ENCODE measurements at regions not wholly inside any gene's neighbourhood (a gene's known extent, or its start where the extent isn't known, plus 50 kb on each side); places are given as distances from the start of the nearest gene placed in this dataset.

- Histone ChIP-seq H3K4me1 (ENCODE audit: control extremely low read depth in 1 of 4, control insufficient read depth in 4 of 4, insufficient read depth in 4 of 4, low read length in 3 of 4) (no peaks in the 10 kb centered on the region), H3K27ac (ENCODE audit: insufficient read depth in 1 of 2, low read depth in 1 of 2, low read length in 2 of 2, poor library complexity in 1 of 2, severe bottlenecking in 2 of 2) (no peak overlapping the region), H3K36me3 (ENCODE audit: control insufficient read depth in 4 of 4, insufficient read depth in 4 of 4, low read length in 3 of 4) (no peaks in the 10 kb centered on the region), H3K9me3 (ENCODE audit: control extremely low read depth in 1 of 5, control insufficient read depth in 4 of 5, insufficient read depth in 2 of 5, low read depth in 1 of 5, low read length in 4 of 5) (peaks cover 0 to 2% (median 0%) of the 10 kb centered on the region in 5 experiments), H3K27me3 (replicated peaks in 2 of 5; ENCODE audit: control insufficient read depth in 4 of 5, insufficient read depth in 5 of 5, low read length in 4 of 5) (peaks cover 0 to 3% (median 0%) of the 10 kb centered on the region in 5 experiments), H3K4me3 (ENCODE audit: control insufficient read depth in 1 of 7, extremely low read depth in 1 of 7, insufficient read depth in 4 of 7, low read depth in 2 of 7, low read length in 6 of 7) (no peak overlapping the region)
- CTCF ChIA-PET, result no interaction called here
- POLR2A ChIA-PET, result no interaction called here
- DNase-seq, result no peak
- 80% methylated on average over 3 of the region's 4 CpGs for WGBS (ENCODE audit: insufficient coverage)
Measured at GRCh38 chr2:19714926-19715325, 186.9 kb downstream of the TTC32 start.

- Histone ChIP-seq H3K27ac (ENCODE audit: insufficient read depth in 1 of 2, low read depth in 1 of 2, low read length in 2 of 2, poor library complexity in 1 of 2, severe bottlenecking in 2 of 2) (no peak overlapping the region), H3K4me3 (ENCODE audit: control insufficient read depth in 1 of 7, extremely low read depth in 1 of 7, insufficient read depth in 4 of 7, low read depth in 2 of 7, low read length in 6 of 7) (no peak overlapping the region), H3K36me3 (ENCODE audit: control insufficient read depth in 4 of 4, insufficient read depth in 4 of 4, low read length in 3 of 4) (no peaks in the 10 kb centered on the region), H3K4me1 (ENCODE audit: control extremely low read depth in 1 of 4, control insufficient read depth in 4 of 4, insufficient read depth in 4 of 4, low read length in 3 of 4) (no peaks in the 10 kb centered on the region), H3K9me3 (ENCODE audit: control extremely low read depth in 1 of 5, control insufficient read depth in 4 of 5, insufficient read depth in 2 of 5, low read depth in 1 of 5, low read length in 4 of 5) (peaks cover 0 to 2% (median 0%) of the 10 kb centered on the region in 5 experiments), H3K27me3 (replicated peaks in 2 of 5; ENCODE audit: control insufficient read depth in 4 of 5, insufficient read depth in 5 of 5, low read length in 4 of 5) (peaks cover 0 to 3% (median 0%) of the 10 kb centered on the region in 5 experiments)
- no peak for DNase-seq
- CTCF ChIA-PET, result no interaction called here
- WGBS (ENCODE audit: insufficient coverage), result 89% methylated on average over 1 of the region's 4 CpGs
- POLR2A ChIA-PET, result interaction anchor here (0.6 kb wide), 1 partner anchor 1483 kb away, joined by 3 read pairs; no protein-coding TSS in a partner anchor
Measured at GRCh38 chr2:19712850-19713249, 188.9 kb downstream of the TTC32 start.

- ChIA-PET POLR2A (interaction anchor here (0.6 kb wide), 1 partner anchor 1484 kb away, joined by 3 read pairs; no protein-coding TSS in a partner anchor), CTCF (no interaction called here)
- H3K27ac ChIP-seq (ENCODE audit: insufficient read depth in 1 of 2, low read depth in 1 of 2, low read length in 2 of 2, poor library complexity in 1 of 2, severe bottlenecking in 2 of 2), result no peak overlapping the region
- H3K4me1 ChIP-seq (ENCODE audit: control extremely low read depth in 1 of 4, control insufficient read depth in 4 of 4, insufficient read depth in 4 of 4, low read length in 3 of 4), result no peaks in the 10 kb centered on the region
- peaks cover 0 to 2% (median 0%) of the 10 kb centered on the region in 5 experiments for H3K9me3 ChIP-seq (ENCODE audit: control extremely low read depth in 1 of 5, control insufficient read depth in 4 of 5, insufficient read depth in 2 of 5, low read depth in 1 of 5, low read length in 4 of 5)
- peaks cover 0 to 4% (median 0%) of the 10 kb centered on the region in 5 experiments for H3K27me3 ChIP-seq (replicated peaks in 2 of 5; ENCODE audit: control insufficient read depth in 4 of 5, insufficient read depth in 5 of 5, low read length in 4 of 5)
- no peak overlapping the region for H3K4me3 ChIP-seq (ENCODE audit: control insufficient read depth in 1 of 7, extremely low read depth in 1 of 7, insufficient read depth in 4 of 7, low read depth in 2 of 7, low read length in 6 of 7)
- 84% methylated on average over 3 of the region's 5 CpGs for WGBS (ENCODE audit: insufficient coverage)
- no peaks in the 10 kb centered on the region for H3K36me3 ChIP-seq (ENCODE audit: control insufficient read depth in 4 of 4, insufficient read depth in 4 of 4, low read length in 3 of 4)
- peak in 2 of 3 donors; percentile 6 to 21 for DNase-seq
Measured at GRCh38 chr2:19711470-19712372, 190.1 kb downstream of the TTC32 start.

GRCh38 chr2:19710230-19710629 lies 191.6 kb downstream of the TTC32 start:
- no peak overlapping the region for H3K27ac ChIP-seq (ENCODE audit: insufficient read depth in 1 of 2, low read depth in 1 of 2, low read length in 2 of 2, poor library complexity in 1 of 2, severe bottlenecking in 2 of 2)
- no peak overlapping the region for H3K4me3 ChIP-seq (ENCODE audit: control insufficient read depth in 1 of 7, extremely low read depth in 1 of 7, insufficient read depth in 4 of 7, low read depth in 2 of 7, low read length in 6 of 7)
- peaks cover 0 to 3% (median 0%) of the 10 kb centered on the region in 5 experiments for H3K27me3 ChIP-seq (replicated peaks in 2 of 5; ENCODE audit: control insufficient read depth in 4 of 5, insufficient read depth in 5 of 5, low read length in 4 of 5)
- DNase-seq, result no peak
- 94% methylated on average over 2 of the region's 2 CpGs for WGBS (ENCODE audit: insufficient coverage)
- no peaks in the 10 kb centered on the region for H3K4me1 ChIP-seq (ENCODE audit: control extremely low read depth in 1 of 4, control insufficient read depth in 4 of 4, insufficient read depth in 4 of 4, low read length in 3 of 4)
- CTCF ChIA-PET, result no interaction called here
- H3K36me3 ChIP-seq (ENCODE audit: control insufficient read depth in 4 of 4, insufficient read depth in 4 of 4, low read length in 3 of 4), result no peaks in the 10 kb centered on the region
- H3K9me3 ChIP-seq (ENCODE audit: control extremely low read depth in 1 of 5, control insufficient read depth in 4 of 5, insufficient read depth in 2 of 5, low read depth in 1 of 5, low read length in 4 of 5), result peaks cover 0 to 2% (median 0%) of the 10 kb centered on the region in 5 experiments
- POLR2A ChIA-PET, result no interaction called here

GRCh38 chr2:19709553-19709952 lies 192.2 kb downstream of the TTC32 start:
- Histone ChIP-seq H3K4me1 (ENCODE audit: control extremely low read depth in 1 of 4, control insufficient read depth in 4 of 4, insufficient read depth in 4 of 4, low read length in 3 of 4) (no peaks in the 10 kb centered on the region), H3K36me3 (ENCODE audit: control insufficient read depth in 4 of 4, insufficient read depth in 4 of 4, low read length in 3 of 4) (no peaks in the 10 kb centered on the region), H3K4me3 (ENCODE audit: control insufficient read depth in 1 of 7, extremely low read depth in 1 of 7, insufficient read depth in 4 of 7, low read depth in 2 of 7, low read length in 6 of 7) (no peak overlapping the region), H3K27me3 (replicated peaks in 2 of 5; ENCODE audit: control insufficient read depth in 4 of 5, insufficient read depth in 5 of 5, low read length in 4 of 5) (peaks cover 0 to 3% (median 0%) of the 10 kb centered on the region in 5 experiments), H3K9me3 (ENCODE audit: control extremely low read depth in 1 of 5, control insufficient read depth in 4 of 5, insufficient read depth in 2 of 5, low read depth in 1 of 5, low read length in 4 of 5) (peaks cover 0 to 2% (median 0%) of the 10 kb centered on the region in 5 experiments), H3K27ac (ENCODE audit: insufficient read depth in 1 of 2, low read depth in 1 of 2, low read length in 2 of 2, poor library complexity in 1 of 2, severe bottlenecking in 2 of 2) (no peak overlapping the region)
- WGBS (ENCODE audit: insufficient coverage), result no CpG with 5 or more reads among the region's 2 CpGs
- ChIA-PET POLR2A (no interaction called here), CTCF (no interaction called here)
- DNase-seq, result no peak

GRCh38 chr2:19708776-19709175 lies 193.0 kb downstream of the TTC32 start:
- H3K27ac ChIP-seq (ENCODE audit: insufficient read depth in 1 of 2, low read depth in 1 of 2, low read length in 2 of 2, poor library complexity in 1 of 2, severe bottlenecking in 2 of 2), result no peak overlapping the region
- no peak for DNase-seq
- H3K9me3 ChIP-seq (ENCODE audit: control extremely low read depth in 1 of 5, control insufficient read depth in 4 of 5, insufficient read depth in 2 of 5, low read depth in 1 of 5, low read length in 4 of 5), result peaks cover 0 to 2% (median 0%) of the 10 kb centered on the region in 5 experiments
- ChIA-PET CTCF (no interaction called here), POLR2A (no interaction called here)
- peaks cover 0 to 3% (median 0%) of the 10 kb centered on the region in 5 experiments for H3K27me3 ChIP-seq (replicated peaks in 2 of 5; ENCODE audit: control insufficient read depth in 4 of 5, insufficient read depth in 5 of 5, low read length in 4 of 5)
- 80% methylated on average over 1 of the region's 2 CpGs for WGBS (ENCODE audit: insufficient coverage)
- no peaks in the 10 kb centered on the region for H3K4me1 ChIP-seq (ENCODE audit: control extremely low read depth in 1 of 4, control insufficient read depth in 4 of 4, insufficient read depth in 4 of 4, low read length in 3 of 4)
- H3K36me3 ChIP-seq (ENCODE audit: control insufficient read depth in 4 of 4, insufficient read depth in 4 of 4, low read length in 3 of 4), result no peaks in the 10 kb centered on the region
- H3K4me3 ChIP-seq (ENCODE audit: control insufficient read depth in 1 of 7, extremely low read depth in 1 of 7, insufficient read depth in 4 of 7, low read depth in 2 of 7, low read length in 6 of 7), result no peak overlapping the region

GRCh38 chr2:19706332-19706731 lies 195.5 kb downstream of the TTC32 start:
- ChIA-PET CTCF (no interaction called here), POLR2A (no interaction called here)
- H3K9me3 ChIP-seq (ENCODE audit: control extremely low read depth in 1 of 5, control insufficient read depth in 4 of 5, insufficient read depth in 2 of 5, low read depth in 1 of 5, low read length in 4 of 5), result peaks cover 0 to 2% (median 0%) of the 10 kb centered on the region in 5 experiments
- no peaks in the 10 kb centered on the region for H3K4me1 ChIP-seq (ENCODE audit: control extremely low read depth in 1 of 4, control insufficient read depth in 4 of 4, insufficient read depth in 4 of 4, low read length in 3 of 4)
- H3K27ac ChIP-seq (ENCODE audit: insufficient read depth in 1 of 2, low read depth in 1 of 2, low read length in 2 of 2, poor library complexity in 1 of 2, severe bottlenecking in 2 of 2), result no peak overlapping the region
- no peak for DNase-seq
- no peaks in the 10 kb centered on the region for H3K36me3 ChIP-seq (ENCODE audit: control insufficient read depth in 4 of 4, insufficient read depth in 4 of 4, low read length in 3 of 4)
- no peak overlapping the region for H3K4me3 ChIP-seq (ENCODE audit: control insufficient read depth in 1 of 7, extremely low read depth in 1 of 7, insufficient read depth in 4 of 7, low read depth in 2 of 7, low read length in 6 of 7)
- peaks cover 0 to 3% (median 0%) of the 10 kb centered on the region in 5 experiments for H3K27me3 ChIP-seq (replicated peaks in 2 of 5; ENCODE audit: control insufficient read depth in 4 of 5, insufficient read depth in 5 of 5, low read length in 4 of 5)
